SK-N-SH treated with all-trans-retinoic acid at 6 μM for 48 hours (cell line): ENCODE measurements at regions not wholly inside any gene's neighbourhood (a gene's known extent, or its start where the extent isn't known, plus 50 kb on each side); places are given as distances from the start of the nearest gene placed in this dataset.

Experiments
- ATAC-seq: fragments of 200-7000 bp; cut with Tn5 transposase; 3 replicates; pipeline ENCODE4 v1.9.1; 2020; ENCODE audit warnings: mild to moderate bottlenecking, moderate library complexity
- ARNTL ChIP-seq: fragments of 450-650 bp; formaldehyde crosslinking; IDR thresholded peaks from 2 replicates; pipeline ENCODE4 v1.5.0; 2020; ENCODE audit warnings: low read depth, mild to moderate bottlenecking, moderate library complexity, borderline replicate concordance
- BACH2 ChIP-seq: fragments of 250-450 bp; sonication (Bioruptor Pico); IDR thresholded peaks from 2 replicates; pipeline ENCODE4 v1.9.0; 2021; ENCODE audit warnings: mild to moderate bottlenecking, borderline replicate concordance
- CREB5 ChIP-seq: fragments of 250-450 bp; sonication (Bioruptor Pico); IDR thresholded peaks from 2 replicates; pipeline ENCODE4 v1.5.1; 2020; ENCODE audit warnings: low read depth, mild to moderate bottlenecking, moderate library complexity
- CSDC2 ChIP-seq: fragments of 250-450 bp; sonication (Bioruptor Pico); IDR thresholded peaks from 2 replicates; pipeline ENCODE4 v1.5.0; 2020; ENCODE audit warnings: mild to moderate bottlenecking, moderate library complexity
- CSRNP3 ChIP-seq: fragments of 250-450 bp; sonication (Bioruptor Pico); IDR thresholded peaks from 2 replicates; pipeline ENCODE4 v1.5.1; 2021; ENCODE audit warnings: mild to moderate bottlenecking, moderate library complexity
- ESRRG ChIP-seq: fragments of 250-450 bp; sonication (Bioruptor Pico); IDR thresholded peaks from 2 replicates; pipeline ENCODE4 v1.6.1; 2021; ENCODE audit warnings: mild to moderate bottlenecking
- GLIS3 ChIP-seq: fragments of 250-450 bp; sonication (Bioruptor Pico); IDR thresholded peaks from 2 replicates; pipeline ENCODE4 v1.5.0; 2020; ENCODE audit warnings: mild to moderate bottlenecking, moderate library complexity
- ISL1 ChIP-seq: fragments of 250-450 bp; sonication (Bioruptor Pico); IDR thresholded peaks from 2 replicates; pipeline ENCODE4 v2.1.2; 2022; ENCODE audit warnings: mild to moderate bottlenecking, moderate library complexity
- OSR1 ChIP-seq: fragments of 250-450 bp; sonication (Bioruptor Pico); IDR thresholded peaks from 2 replicates; pipeline ENCODE4 v1.8.0; 2022; ENCODE audit warnings: moderate library complexity, mild to moderate bottlenecking, inconsistent platforms
- PATZ1 ChIP-seq: fragments of 250-450 bp; sonication (Bioruptor Pico); IDR thresholded peaks from 2 replicates; pipeline ENCODE4 v1.8.0; 2020; ENCODE audit warnings: mild to moderate bottlenecking, moderate library complexity, borderline replicate concordance
- POU6F1 ChIP-seq: fragments of 250-450 bp; sonication (Bioruptor Pico); IDR thresholded peaks from 2 replicates; pipeline ENCODE4 v1.8.0; 2021; ENCODE audit warnings: low read depth, mild to moderate bottlenecking, moderate library complexity, borderline replicate concordance
- PPARA ChIP-seq: fragments of 250-450 bp; sonication (Bioruptor Pico); IDR thresholded peaks from 2 replicates; pipeline ENCODE4 v1.5.0; 2020; ENCODE audit warnings: mild to moderate bottlenecking, borderline replicate concordance
- RARB ChIP-seq: fragments of 250-450 bp; sonication (Bioruptor Pico); IDR thresholded peaks from 2 replicates; pipeline ENCODE4 v1.8.0; 2021; ENCODE audit warnings: mild to moderate bottlenecking, moderate library complexity
- SNAI2 ChIP-seq: fragments of 250-450 bp; sonication (Bioruptor Pico); IDR thresholded peaks from 2 replicates; pipeline ENCODE4 v1.5.0; 2020; ENCODE audit warnings: mild to moderate bottlenecking, moderate library complexity
- TCF4 ChIP-seq: fragments of 250-450 bp; sonication (Bioruptor Pico); IDR thresholded peaks from 2 replicates; pipeline ENCODE4 v1.8.0; 2021; ENCODE audit warnings: mild to moderate bottlenecking, moderate library complexity, borderline replicate concordance
- TOX ChIP-seq: fragments of 250-450 bp; sonication (Bioruptor Pico); IDR thresholded peaks from 2 replicates; pipeline ENCODE4 v1.8.0; 2021; ENCODE audit warnings: mild to moderate bottlenecking, moderate library complexity, borderline replicate concordance
- TSHZ2 ChIP-seq: fragments of 250-450 bp; sonication (Bioruptor Pico); IDR thresholded peaks from 2 replicates; pipeline ENCODE4 v1.5.0; 2020; ENCODE audit warnings: mild to moderate bottlenecking, moderate library complexity
- ZC3H10 ChIP-seq: fragments of 250-450 bp; sonication (Bioruptor Pico); IDR thresholded peaks from 2 replicates; pipeline ENCODE4 v1.5.1; 2021; ENCODE audit warnings: mild to moderate bottlenecking, moderate library complexity
- ZFP30 ChIP-seq: fragments of 450-650 bp; formaldehyde crosslinking; IDR thresholded peaks from 2 replicates; pipeline ENCODE4 v1.5.0; 2022; ENCODE audit warnings: mild to moderate bottlenecking, moderate library complexity
- ZNF565 ChIP-seq: fragments of 450-650 bp; formaldehyde crosslinking; conservative IDR thresholded peaks from 2 replicates; pipeline ENCODE4 v1.5.0; 2020; ENCODE audit warnings: low read depth, mild to moderate bottlenecking, moderate library complexity
- ZNF70 ChIP-seq: fragments of 450-650 bp; formaldehyde crosslinking; IDR thresholded peaks from 2 replicates; pipeline ENCODE4 v1.5.0; 2020; ENCODE audit warnings: mild to moderate bottlenecking, moderate library complexity

GRCh38 chr2:199019898-199020507 lies 437.7 kb downstream of the SATB2 start (continued):
- TF ChIP-seq ARNTL (CRISPR knock-in tag) (no peak), PPARA (no peak), ISL1 (CRISPR knock-in tag) (no peak), TCF4 (no peak)

GRCh38 chr2:199018826-199019225 lies 438.9 kb downstream of the SATB2 start:
- TF ChIP-seq ZFP30 (CRISPR knock-in tag): no peak
- no peak for TF ChIP-seq SNAI2 (CRISPR knock-in tag)
- no peak for TF ChIP-seq ARNTL (CRISPR knock-in tag)
- TF ChIP-seq PPARA: no peak
- no peak for TF ChIP-seq TOX (CRISPR knock-in tag)
- no peak for TF ChIP-seq RARB (CRISPR knock-in tag)
- TF ChIP-seq PATZ1 (CRISPR knock-in tag): no peak
- TF ChIP-seq ZNF565 (CRISPR knock-in tag): no peak
- TF ChIP-seq GLIS3 (CRISPR knock-in tag): no peak
- no peak for TF ChIP-seq BACH2
- TF ChIP-seq CSRNP3 (CRISPR knock-in tag): no peak
- TF ChIP-seq CREB5 (CRISPR knock-in tag): no peak
- no peak for TF ChIP-seq ZC3H10 (CRISPR knock-in tag)
- ATAC-seq: no peak

- ATAC-seq: no peak
These were observed 442.7 kb downstream of the SATB2 start for GRCh38 chr2:199015072-199015471.

More at GRCh38 chr2:199015072-199015471, 442.7 kb downstream of the SATB2 start:
- TF ChIP-seq RARB (CRISPR knock-in tag): no peak
- TF ChIP-seq PPARA: no peak
- TF ChIP-seq TCF4: no peak
- no peak for TF ChIP-seq ARNTL (CRISPR knock-in tag)
- no peak for TF ChIP-seq ISL1 (CRISPR knock-in tag)
- no peak for TF ChIP-seq PATZ1 (CRISPR knock-in tag)
- TF ChIP-seq CSRNP3 (CRISPR knock-in tag): no peak
- no peak for TF ChIP-seq SNAI2 (CRISPR knock-in tag)
- no peak for TF ChIP-seq GLIS3 (CRISPR knock-in tag)
- TF ChIP-seq ESRRG (CRISPR knock-in tag): no peak
- no peak for TF ChIP-seq BACH2
- TF ChIP-seq ZNF565 (CRISPR knock-in tag): no peak
- TF ChIP-seq ZC3H10 (CRISPR knock-in tag): no peak
- TF ChIP-seq ZFP30 (CRISPR knock-in tag): no peak
- TF ChIP-seq POU6F1: no peak
- TF ChIP-seq OSR1 (CRISPR knock-in tag): no peak
- TF ChIP-seq ZNF70 (CRISPR knock-in tag): no peak
- no peak for TF ChIP-seq CSDC2 (CRISPR knock-in tag)
- TF ChIP-seq TSHZ2: no peak
